ENCODE measurements at regions not wholly inside any gene's neighbourhood (a gene's known extent, or its start where the extent isn't known, plus 50 kb on each side); places are given as distances from the start of the nearest gene placed in this dataset.

DNA sequence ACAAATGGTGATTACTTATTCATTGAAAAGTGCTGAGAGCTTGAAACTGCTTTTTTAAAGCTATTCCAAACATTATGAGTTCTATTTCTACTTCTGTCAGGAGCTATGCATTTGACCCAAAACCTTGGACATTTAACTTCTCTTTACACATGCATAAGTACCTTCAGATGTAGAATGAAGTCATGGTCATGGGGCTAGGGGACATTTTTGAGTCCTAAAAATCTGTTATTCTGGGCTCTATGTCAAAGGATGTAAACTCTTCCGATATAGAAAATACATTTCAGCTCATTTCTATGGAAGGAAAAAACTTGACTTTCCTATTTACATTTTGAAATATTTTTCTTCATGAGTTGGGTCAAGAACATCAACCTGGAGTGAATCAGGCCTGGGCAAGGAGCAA is 179.5 kb upstream of the CXCL12 start:
- Histone ChIP-seq H3K4me3 (replicated peaks in 1 of 2; ENCODE audit: low read depth in 1 of 2, low read length in 2 of 2) (no peak overlapping the region), H3K79me2 (ENCODE audit: insufficient read depth, low read length) (no peaks in the 10 kb centered on the region), H4K20me1 (ENCODE audit: insufficient read depth) (no peaks in the 10 kb centered on the region), H3K9me2 (ENCODE audit: insufficient read depth) (no peaks in the 10 kb centered on the region), H3K9me3 (ENCODE audit: control insufficient read depth in 1 of 2, insufficient read depth in 1 of 2, low read depth in 1 of 2, low read length in 2 of 2) (no peaks in the 10 kb centered on the region), H3K4me1 (ENCODE audit: control insufficient read depth in 1 of 2, insufficient read depth in 2 of 2, low read length in 2 of 2) (no peaks in the 10 kb centered on the region), H3K27ac (ENCODE audit: low read depth, low read length) (no peak overlapping the region), H2AFZ (ENCODE audit: low read depth, low read length, poor library complexity, severe bottlenecking) (no peak overlapping the region), H3K4me2 (ENCODE audit: low read length) (no peak overlapping the region), H3K27me3 (ENCODE audit: insufficient read depth, low read length) (peaks cover 15% of the 10 kb centered on the region), H3K36me3 (ENCODE audit: control insufficient read depth in 1 of 2, insufficient read depth in 2 of 2, low read length in 2 of 2) (no peaks in the 10 kb centered on the region; a peak in 1 of 4 replicates), H3K9ac (ENCODE audit: low read length) (no peak overlapping the region)
- RAD21 ChIA-PET (ENCODE audit: low non-redundant PET in 1 of 2, low total read pairs in 2 of 2, uncharacterized antibody in 2 of 2, unreplicated experiment in 2 of 2), result no interaction called here
- ATAC-seq, result no peak
- POLR2A ChIA-PET, result no interaction called here
- BruUV-seq (replicated peaks), result no TSS peak
- intact Hi-C loops (cut with micrococcal nuclease), result no loop called here
- TF ChIP-seq FOSL1 (IDR thresholded peaks at IDR 0.05; ENCODE audit: low read depth) (no peak), POLR2A (IDR thresholded peaks at IDR 0.05; ENCODE audit: borderline replicate concordance, extremely low read depth, insufficient read depth, insufficient read length) (no peak), CBX3 (IDR thresholded peaks at IDR 0.05; ENCODE audit: low read depth) (no peak), ZFX (IDR thresholded peaks at IDR 0.05) (no peak), ZNF274 (IDR thresholded peaks at IDR 0.05; ENCODE audit: low read depth, low read length) (no peak), EZH2 (IDR thresholded peaks at IDR 0.05) (no peak), TCF7L2 (IDR thresholded peaks at IDR 0.05; ENCODE audit: borderline replicate concordance, extremely low read depth, insufficient read depth, insufficient read length) (no peak), ELF1 (IDR thresholded peaks at IDR 0.05; ENCODE audit: borderline replicate concordance, low read depth) (no peak), RAD21 (IDR thresholded peaks at IDR 0.05; ENCODE audit: low read depth) (no peak)
- DNase-seq (ENCODE audit: low read depth, low spot score), result no peak
- CTCF ChIA-PET, result no interaction called here

DNA sequence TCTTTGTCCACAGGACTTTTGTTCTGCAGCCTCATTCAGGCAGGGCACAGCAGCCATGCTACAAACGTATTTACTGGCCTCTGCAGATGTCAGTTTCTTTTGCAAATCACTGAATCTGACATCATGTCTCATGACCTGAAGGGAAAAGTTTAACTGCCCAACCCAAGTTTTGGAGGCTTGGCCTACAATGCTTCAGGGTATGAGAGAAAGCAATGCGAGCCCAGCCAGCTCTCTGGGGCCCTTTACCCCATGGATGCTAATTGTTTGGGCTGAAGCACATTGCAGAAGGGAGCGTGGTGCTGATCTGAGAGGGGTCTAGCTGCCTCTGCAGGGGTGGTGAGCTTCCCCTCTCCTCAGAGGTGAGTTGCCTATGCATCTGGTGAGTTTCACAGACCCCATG is 179.9 kb upstream of the CXCL12 start:
- intact Hi-C loops (cut with micrococcal nuclease), result no loop called here
- no peak for ATAC-seq
- no peak for DNase-seq (ENCODE audit: low read depth, low spot score)
- H3K27ac ChIP-seq (ENCODE audit: low read depth, low read length), result no peak overlapping the region
- no peak overlapping the region for H2AFZ ChIP-seq (ENCODE audit: low read depth, low read length, poor library complexity, severe bottlenecking)
- ChIA-PET RAD21 (ENCODE audit: low non-redundant PET in 1 of 2, low total read pairs in 2 of 2, uncharacterized antibody in 2 of 2, unreplicated experiment in 2 of 2) (no interaction called here), POLR2A (no interaction called here), CTCF (no interaction called here)
- H3K9me3 ChIP-seq (ENCODE audit: control insufficient read depth in 1 of 2, insufficient read depth in 1 of 2, low read depth in 1 of 2, low read length in 2 of 2), result no peaks in the 10 kb centered on the region
- H3K27me3 ChIP-seq (ENCODE audit: insufficient read depth, low read length), result peaks cover 12% of the 10 kb centered on the region
- BruUV-seq (replicated peaks), result no TSS peak
- H3K4me2 ChIP-seq (ENCODE audit: low read length), result no peak overlapping the region
- no peaks in the 10 kb centered on the region for H3K4me1 ChIP-seq (ENCODE audit: control insufficient read depth in 1 of 2, insufficient read depth in 2 of 2, low read length in 2 of 2)
- H3K9me2 ChIP-seq (ENCODE audit: insufficient read depth), result no peaks in the 10 kb centered on the region
- TF ChIP-seq POLR2AphosphoS5 (IDR thresholded peaks at IDR 0.05; ENCODE audit: low read depth, low read length), result no peak
- TF ChIP-seq, protein P1, sequence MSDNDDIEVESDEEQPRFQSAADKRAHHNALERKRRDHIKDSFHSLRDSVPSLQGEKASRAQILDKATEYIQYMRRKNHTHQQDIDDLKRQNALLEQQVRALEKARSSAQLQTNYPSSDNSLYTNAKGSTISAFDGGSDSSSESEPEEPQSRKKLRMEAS (IDR thresholded peaks at IDR 0.05), result no peak
- TF ChIP-seq, protein P2, sequence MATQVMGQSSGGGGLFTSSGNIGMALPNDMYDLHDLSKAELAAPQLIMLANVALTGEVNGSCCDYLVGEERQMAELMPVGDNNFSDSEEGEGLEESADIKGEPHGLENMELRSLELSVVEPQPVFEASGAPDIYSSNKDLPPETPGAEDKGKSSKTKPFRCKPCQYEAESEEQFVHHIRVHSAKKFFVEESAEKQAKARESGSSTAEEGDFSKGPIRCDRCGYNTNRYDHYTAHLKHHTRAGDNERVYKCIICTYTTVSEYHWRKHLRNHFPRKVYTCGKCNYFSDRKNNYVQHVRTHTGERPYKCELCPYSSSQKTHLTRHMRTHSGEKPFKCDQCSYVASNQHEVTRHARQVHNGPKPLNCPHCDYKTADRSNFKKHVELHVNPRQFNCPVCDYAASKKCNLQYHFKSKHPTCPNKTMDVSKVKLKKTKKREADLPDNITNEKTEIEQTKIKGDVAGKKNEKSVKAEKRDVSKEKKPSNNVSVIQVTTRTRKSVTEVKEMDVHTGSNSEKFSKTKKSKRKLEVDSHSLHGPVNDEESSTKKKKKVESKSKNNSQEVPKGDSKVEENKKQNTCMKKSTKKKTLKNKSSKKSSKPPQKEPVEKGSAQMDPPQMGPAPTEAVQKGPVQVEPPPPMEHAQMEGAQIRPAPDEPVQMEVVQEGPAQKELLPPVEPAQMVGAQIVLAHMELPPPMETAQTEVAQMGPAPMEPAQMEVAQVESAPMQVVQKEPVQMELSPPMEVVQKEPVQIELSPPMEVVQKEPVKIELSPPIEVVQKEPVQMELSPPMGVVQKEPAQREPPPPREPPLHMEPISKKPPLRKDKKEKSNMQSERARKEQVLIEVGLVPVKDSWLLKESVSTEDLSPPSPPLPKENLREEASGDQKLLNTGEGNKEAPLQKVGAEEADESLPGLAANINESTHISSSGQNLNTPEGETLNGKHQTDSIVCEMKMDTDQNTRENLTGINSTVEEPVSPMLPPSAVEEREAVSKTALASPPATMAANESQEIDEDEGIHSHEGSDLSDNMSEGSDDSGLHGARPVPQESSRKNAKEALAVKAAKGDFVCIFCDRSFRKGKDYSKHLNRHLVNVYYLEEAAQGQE (IDR thresholded peaks at IDR 0.05; ENCODE audit: low read depth), result no peak
- H3K4me3 ChIP-seq (replicated peaks in 1 of 2; ENCODE audit: low read depth in 1 of 2, low read length in 2 of 2), result no peak overlapping the region
- H3K9ac ChIP-seq (ENCODE audit: low read length), result no peak overlapping the region
- H4K20me1 ChIP-seq (ENCODE audit: insufficient read depth), result no peaks in the 10 kb centered on the region
- no peaks in the 10 kb centered on the region; a peak in 1 of 4 replicates for H3K36me3 ChIP-seq (ENCODE audit: control insufficient read depth in 1 of 2, insufficient read depth in 2 of 2, low read length in 2 of 2)
- H3K79me2 ChIP-seq (ENCODE audit: insufficient read depth, low read length), result no peaks in the 10 kb centered on the region

All from HCT116 (cell line).